Neuronal stem cell (in vitro differentiated cells): ENCODE measurements at regions not wholly inside any gene's neighbourhood (a gene's known extent, or its start where the extent isn't known, plus 50 kb on each side); places are given as distances from the start of the nearest gene placed in this dataset.
"Not testable (repeated sequence)": the region's sequence is repeated elsewhere in the genome, so short reads cannot be mapped to it uniquely, and the experiment has no call there.

ENCODE experiments used
- DNase-seq: peaks from one replicate; pipeline ENCODE4 v3.0.0-alpha.2; 2013; ENCODE audit warnings: low spot score
- H2AFZ ChIP-seq: one replicate; pipeline ENCODE4 v1.6.1; 2013; ENCODE audit warnings: mild to moderate bottlenecking, low read length, inconsistent platforms
- H2AK5ac ChIP-seq: 2 replicates; pipeline ENCODE4 v1.6.1; 2013; ENCODE audit warnings: low read depth, mild to moderate bottlenecking, inconsistent platforms, low read length, moderate library complexity, mixed read lengths
- H2BK120ac ChIP-seq: 2 replicates; pipeline ENCODE4 v1.6.1; 2013; ENCODE audit warnings: low read depth, mild to moderate bottlenecking, inconsistent platforms, low read length, moderate library complexity, mixed read lengths
- H2BK12ac ChIP-seq: one replicate; pipeline ENCODE4 v1.6.1; 2013; ENCODE audit warnings: low read length, inconsistent platforms
- H2BK15ac ChIP-seq: 2 replicates; pipeline ENCODE4 v1.6.1; 2013; ENCODE audit warnings: mild to moderate bottlenecking, low read length, inconsistent platforms, mixed read lengths
- H2BK5ac ChIP-seq: one replicate; pipeline ENCODE4 v1.6.1; 2013; ENCODE audit warnings: inconsistent platforms, mild to moderate bottlenecking, low read length, moderate library complexity
- H3K14ac ChIP-seq: one replicate; pipeline ENCODE4 v1.6.1; 2013; ENCODE audit warnings: low read length, inconsistent platforms
- H3K18ac ChIP-seq: 2 replicates; pipeline ENCODE4 v1.6.1; 2013; ENCODE audit warnings: low read length, inconsistent platforms
- H3K23ac ChIP-seq: 2 replicates; pipeline ENCODE4 v1.6.1; 2013; ENCODE audit warnings: low read depth, mild to moderate bottlenecking, mixed read lengths, low read length, inconsistent platforms; ENCODE audit not compliant: poor library complexity
- H3K27ac ChIP-seq: replicated peaks from 3 replicates; pipeline ENCODE4 v1.5.1; 2013; ENCODE audit warnings: low read length, inconsistent platforms
- H3K27me3 ChIP-seq, 3 experiments: 2 replicates each; pipeline ENCODE4 v1.6.1; 2013; ENCODE audit warnings: low read length in 3 of 3, mild to moderate bottlenecking in 2 of 3, inconsistent platforms in 1 of 3, low read depth in 1 of 3, mixed read lengths in 1 of 3, moderate library complexity in 1 of 3; ENCODE audit not compliant: control insufficient read depth in 3 of 3, insufficient read depth in 3 of 3
- H3K36me3 ChIP-seq, 2 donors: replicated peaks in 1 of 2; 2 replicates each; pipeline ENCODE4 v1.6.1; 2013; ENCODE audit warnings: low read length in 2 of 2; ENCODE audit not compliant: control insufficient read depth in 2 of 2, insufficient read depth in 2 of 2
- H3K4ac ChIP-seq: 2 replicates; pipeline ENCODE4 v1.6.1; 2013; ENCODE audit warnings: inconsistent platforms, mild to moderate bottlenecking, low read length, moderate library complexity
- H3K4me1 ChIP-seq, 2 donors: 1 replicate in 1 of 2; 2 replicates in 1 of 2; pipeline ENCODE4 v1.6.1; 2013; ENCODE audit warnings: low read length in 2 of 2, low read depth in 1 of 2; ENCODE audit not compliant: control insufficient read depth in 2 of 2, insufficient read depth in 1 of 2
- H3K4me2 ChIP-seq: one replicate; pipeline ENCODE4 v1.6.1; 2013; ENCODE audit warnings: mild to moderate bottlenecking, low read length, inconsistent platforms; ENCODE audit not compliant: insufficient read depth, poor library complexity, severe bottlenecking
- H3K4me3 ChIP-seq, 2 donors: 2 replicates each; pipeline ENCODE4 v1.5.1; 2013; ENCODE audit warnings: low read length in 2 of 2, mild to moderate bottlenecking in 2 of 2, inconsistent platforms in 1 of 2, moderate library complexity in 1 of 2
- H3K79me1 ChIP-seq: one replicate; pipeline ENCODE4 v1.6.1; 2013; ENCODE audit warnings: low read depth, mild to moderate bottlenecking, inconsistent platforms, low read length, moderate library complexity
- H3K9ac ChIP-seq: one replicate; pipeline ENCODE4 v1.6.1; 2013; ENCODE audit warnings: mild to moderate bottlenecking, low read depth, low read length, inconsistent platforms; ENCODE audit not compliant: poor library complexity
- H3K9me3 ChIP-seq, 2 donors: replicated peaks in 1 of 2; 2 replicates each; pipeline versions ENCODE3 to v1.6.1; 2013; ENCODE audit warnings: low read length in 2 of 2, mild to moderate bottlenecking in 2 of 2, inconsistent platforms in 1 of 2, low read depth in 1 of 2, mixed read lengths in 1 of 2, moderate library complexity in 1 of 2; ENCODE audit not compliant: control insufficient read depth in 2 of 2, insufficient read depth in 1 of 2
- H4K8ac ChIP-seq: one replicate; pipeline ENCODE4 v1.6.1; 2013; ENCODE audit warnings: low read depth, mild to moderate bottlenecking, inconsistent platforms, low read length, moderate library complexity
- H4K91ac ChIP-seq: one replicate; pipeline ENCODE4 v1.6.1; 2013; ENCODE audit warnings: low read length, low read depth, mild to moderate bottlenecking, inconsistent platforms; ENCODE audit not compliant: poor library complexity
- WGBS, 2 donors: extraction: QIAGEN DNeasy Blood & Tissue Kit; methylation state at CpG; one replicate each; pipeline ENCODE4 v1.1.7; 2013; ENCODE audit warnings: missing lambda C conversion rate in 2 of 2, mixed read lengths in 1 of 2; ENCODE audit not compliant: insufficient read length in 2 of 2, insufficient replicate concordance in 1 of 2; ENCODE audit errors: extremely low coverage in 2 of 2; 5-methylcytosine and 5-hydroxymethylcytosine counted together

DNA sequence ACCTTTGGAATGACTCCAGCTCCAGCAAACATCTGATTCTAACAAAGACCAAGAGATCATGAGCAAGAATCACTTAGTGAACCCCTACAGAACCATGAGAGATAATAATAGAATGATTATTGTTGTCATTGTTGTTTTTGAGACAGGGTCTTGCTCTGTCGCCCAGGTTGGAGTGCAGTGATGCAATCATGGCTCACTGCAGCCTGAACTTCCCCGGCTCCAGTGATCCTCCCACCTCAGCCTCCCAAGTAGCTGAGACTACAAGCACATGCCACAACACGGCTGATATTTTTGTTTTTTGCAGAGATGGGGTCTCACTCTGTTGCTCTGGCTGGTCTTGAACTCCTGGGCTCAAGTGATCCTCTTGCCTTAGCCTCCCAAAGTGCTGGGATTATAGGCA is 69.4 kb upstream of the LYRM9 start:
- H3K27ac ChIP-seq, H2BK5ac ChIP-seq, H4K91ac ChIP-seq, H3K9me3 ChIP-seq, DNase-seq, H2AK5ac ChIP-seq, H3K36me3 ChIP-seq, H2AFZ ChIP-seq, H2BK12ac ChIP-seq, H4K8ac ChIP-seq, H3K14ac ChIP-seq, H3K23ac ChIP-seq, H3K4me1 ChIP-seq, H2BK15ac ChIP-seq, H3K4me3 ChIP-seq, H3K79me1 ChIP-seq, H2BK120ac ChIP-seq, H3K18ac ChIP-seq, H3K9ac ChIP-seq, H3K4ac ChIP-seq, H3K4me2 ChIP-seq: not testable (repeated sequence)
- peaks cover 0 to 12% (median 0%) of the 10 kb centered on the region in 3 experiments for H3K27me3 ChIP-seq
- no CpG with 5 or more reads among the region's 3 CpGs for WGBS, 2 donors

DNA sequence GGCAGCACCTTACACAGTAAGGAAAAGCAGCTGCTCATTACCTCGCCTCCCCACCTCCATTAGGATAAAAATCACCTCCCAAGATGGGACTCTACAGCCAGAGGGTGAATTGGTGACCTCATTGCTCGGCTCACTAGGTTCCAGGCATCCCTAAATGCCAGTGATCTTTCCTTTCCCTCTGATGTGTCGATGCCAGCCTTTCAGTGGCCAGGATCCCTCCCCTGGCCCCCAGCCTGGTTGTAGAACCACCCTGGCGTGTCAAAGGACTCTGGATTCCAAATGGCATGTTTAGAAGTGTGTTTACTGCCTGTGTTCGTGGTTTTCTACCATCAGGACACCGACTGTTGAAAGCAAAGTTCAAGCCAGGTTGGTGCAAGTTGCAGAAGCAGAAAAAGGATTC is 72.1 kb upstream of the LYRM9 start:
- H4K91ac ChIP-seq: no peak overlapping the region

DNA sequence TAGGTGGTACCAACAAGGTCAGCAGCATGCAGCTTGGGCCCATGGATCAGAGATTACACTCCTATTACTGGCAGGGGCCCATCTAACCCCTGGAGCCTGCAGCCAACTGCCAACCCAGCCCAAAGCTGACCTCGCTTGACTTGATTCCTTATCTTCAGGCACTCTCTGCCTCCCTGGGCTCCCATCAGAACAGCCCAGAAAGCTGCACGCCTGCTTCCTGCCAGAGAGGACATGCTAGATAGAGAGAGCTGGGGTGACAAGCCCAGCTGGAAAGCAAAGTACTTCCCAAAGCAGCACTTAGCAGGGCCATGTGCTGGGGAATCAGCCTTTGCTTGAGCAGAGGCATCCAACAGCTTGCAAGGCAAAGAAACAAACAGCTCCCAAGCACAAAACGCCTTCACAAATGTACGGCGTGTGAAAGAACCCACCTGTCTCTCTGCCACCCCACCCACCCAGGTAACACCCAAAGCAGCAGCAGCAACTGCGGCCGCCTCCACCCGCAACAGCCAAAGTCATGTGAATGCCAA is 74.2 kb upstream of the NLK start:
- DNase-seq: no peak
- Histone ChIP-seq H2BK5ac (no peak overlapping the region), H2BK12ac (no peak overlapping the region), H4K8ac (no peak overlapping the region), H3K27ac (no peak overlapping the region), H3K9ac (no peak overlapping the region), H3K79me1 (no peaks in the 10 kb centered on the region), H2AFZ (no peak overlapping the region), H3K4me1 (no peaks in the 10 kb centered on the region), H2BK120ac (no peak overlapping the region), H3K27me3 (peaks cover 0 to 14% (median 0%) of the 10 kb centered on the region in 3 experiments), H2AK5ac (no peak overlapping the region), H3K4me2 (no peak overlapping the region), H3K18ac (no peak overlapping the region), H3K23ac (no peak overlapping the region), H3K36me3 (no peaks in the 10 kb centered on the region), H3K4ac (no peak overlapping the region), H3K14ac (no peak overlapping the region), H4K91ac (no peak overlapping the region), H3K4me3 (no peak overlapping the region), H2BK15ac (no peak overlapping the region), H3K9me3 (no peaks in the 10 kb centered on the region)
- WGBS, 2 donors: no CpG with 5 or more reads among the region's 8 CpGs

More for the DNA sequence above, 72.1 kb upstream of the LYRM9 start:
- H4K8ac ChIP-seq: no peak overlapping the region
- no peaks in the 10 kb centered on the region for H3K9me3 ChIP-seq
- H2AK5ac ChIP-seq: no peak overlapping the region
- WGBS, 2 donors: no CpG with 5 or more reads among the region's 6 CpGs
- H3K23ac ChIP-seq: no peak overlapping the region
- no peak for DNase-seq
- no peaks in the 10 kb centered on the region for H3K79me1 ChIP-seq
- H3K4me3 ChIP-seq: no peak overlapping the region
- no peak overlapping the region for H3K27ac ChIP-seq
- no peak overlapping the region for H3K4me2 ChIP-seq
- H3K4me1 ChIP-seq: no peaks in the 10 kb centered on the region
- no peak overlapping the region for H3K4ac ChIP-seq
- no peak overlapping the region for H2BK15ac ChIP-seq
- H3K9ac ChIP-seq: no peak overlapping the region
- no peak overlapping the region for H2BK120ac ChIP-seq
- H3K18ac ChIP-seq: no peak overlapping the region
- no peak overlapping the region for H2AFZ ChIP-seq
- H3K27me3 ChIP-seq: peaks cover 0 to 17% (median 0%) of the 10 kb centered on the region in 3 experiments
- H2BK12ac ChIP-seq: no peak overlapping the region
- no peak overlapping the region for H2BK5ac ChIP-seq
- no peak overlapping the region for H3K14ac ChIP-seq
- H3K36me3 ChIP-seq: no peaks in the 10 kb centered on the region

DNA sequence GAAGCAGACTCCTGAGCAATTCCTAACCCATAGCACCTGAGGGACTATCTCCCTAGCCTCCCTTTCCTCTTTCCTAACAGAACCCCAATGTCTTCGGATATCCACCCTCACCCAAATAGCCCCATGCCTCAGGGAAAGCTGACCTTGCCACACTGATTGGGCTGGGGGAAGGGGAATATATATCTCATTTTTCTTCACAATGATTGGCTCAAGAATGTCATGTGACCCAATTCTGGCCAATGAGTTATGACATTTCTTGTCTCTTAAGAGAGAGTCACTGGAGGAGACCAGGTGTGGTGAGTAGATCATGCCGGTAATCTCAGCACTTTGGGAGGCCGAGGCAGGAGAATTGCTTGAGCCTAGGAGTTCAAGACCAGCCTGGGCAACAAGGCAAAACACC is 71.9 kb upstream of the NLK start:
- Histone ChIP-seq H3K9me3 (no peaks in the 10 kb centered on the region), H2BK12ac (no peak overlapping the region), H3K79me1 (no peaks in the 10 kb centered on the region), H3K14ac (no peak overlapping the region), H4K8ac (no peak overlapping the region), H4K91ac (no peak overlapping the region), H3K4me3 (no peak overlapping the region), H3K4me1 (no peaks in the 10 kb centered on the region), H3K18ac (no peak overlapping the region), H2BK15ac (no peak overlapping the region), H2AK5ac (no peak overlapping the region), H2BK120ac (no peak overlapping the region), H3K23ac (no peak overlapping the region), H2BK5ac (no peak overlapping the region), H3K4me2 (no peak overlapping the region), H3K9ac (no peak overlapping the region), H3K36me3 (no peaks in the 10 kb centered on the region), H3K27me3 (peaks cover 0 to 5% (median 0%) of the 10 kb centered on the region in 3 experiments), H3K27ac (no peak overlapping the region), H2AFZ (no peak overlapping the region), H3K4ac (no peak overlapping the region)
- WGBS, 2 donors: no CpG with 5 or more reads among the region's 3 CpGs
- DNase-seq: no peak
